Glutamatergic neuron (in vitro differentiated cells): ENCODE measurements at regions not wholly inside any gene's neighbourhood (a gene's known extent, or its start where the extent isn't known, plus 50 kb on each side); places are given as distances from the start of the nearest gene placed in this dataset.

Experiments used
- DNase-seq: peaks from one replicate; pipeline ENCODE4 v3.0.0; 2022
- H3K27ac Mint-ChIP-seq: one replicate; pipeline ENCODE4 v1.8.0; 2020; ENCODE audit warnings: mild to moderate bottlenecking, mixed read lengths, inconsistent platforms; ENCODE audit not compliant: unreplicated experiment
- H3K27me3 Mint-ChIP-seq: one replicate; pipeline ENCODE4 v1.8.0; 2020; ENCODE audit warnings: mild to moderate bottlenecking, moderate library complexity, mixed read lengths, inconsistent platforms; ENCODE audit not compliant: unreplicated experiment
- H3K36me3 Mint-ChIP-seq: one replicate; pipeline ENCODE4 v1.8.0; 2020; ENCODE audit warnings: mild to moderate bottlenecking, mixed read lengths, inconsistent platforms; ENCODE audit not compliant: unreplicated experiment
- H3K4me1 Mint-ChIP-seq: one replicate; pipeline ENCODE4 v1.8.0; 2020; ENCODE audit warnings: mild to moderate bottlenecking, low read depth, mixed read lengths, inconsistent platforms; ENCODE audit not compliant: unreplicated experiment
- H3K4me3 Mint-ChIP-seq: one replicate; pipeline ENCODE4 v1.8.0; 2020; ENCODE audit warnings: mild to moderate bottlenecking, mixed read lengths, inconsistent platforms; ENCODE audit not compliant: unreplicated experiment
- H3K9me3 Mint-ChIP-seq: one replicate; pipeline ENCODE4 v1.8.0; 2020; ENCODE audit warnings: mild to moderate bottlenecking, moderate library complexity, mixed read lengths, inconsistent platforms; ENCODE audit not compliant: unreplicated experiment
- TF ChIP-seq, protein P1 (sequence below): fragments of 200-600 bp; sonication (generic); IDR thresholded peaks from one replicate; pipeline ENCODE4 v1.5.0; 2021; ENCODE audit not compliant: partially characterized antibody, unreplicated experiment

DNA sequence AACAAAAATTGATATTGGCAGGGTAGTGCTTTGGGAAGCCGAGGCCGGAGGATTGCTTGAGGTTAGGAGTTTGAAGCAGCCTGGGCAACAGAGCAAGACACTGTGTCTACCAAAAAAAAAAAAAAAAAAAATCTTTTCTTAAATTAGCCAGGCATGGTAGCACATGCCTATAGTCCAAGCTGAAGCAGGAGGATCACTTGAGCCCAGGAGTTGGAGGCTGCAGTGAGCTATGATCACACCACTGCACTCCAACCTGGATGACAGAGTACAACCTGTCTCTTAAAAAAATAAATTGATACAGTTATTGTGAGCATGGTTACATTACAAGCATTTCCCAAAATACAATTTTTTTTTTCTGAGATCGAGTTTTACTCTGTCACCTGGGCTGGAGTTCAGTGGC, 59.4 kb upstream of the SVIL start:
- Mint-ChIP-seq H3K9me3 (peaks cover 6% of the 10 kb centered on the region), H3K27me3 (peaks cover 7% of the 10 kb centered on the region), H3K27ac (peak overlapping the region; percentile 66), H3K36me3 (no peaks in the 10 kb centered on the region), H3K4me1 (peaks cover 37% of the 10 kb centered on the region), H3K4me3 (peak overlapping the region; percentile 60)
- no peak for DNase-seq
- TF ChIP-seq, protein P1, sequence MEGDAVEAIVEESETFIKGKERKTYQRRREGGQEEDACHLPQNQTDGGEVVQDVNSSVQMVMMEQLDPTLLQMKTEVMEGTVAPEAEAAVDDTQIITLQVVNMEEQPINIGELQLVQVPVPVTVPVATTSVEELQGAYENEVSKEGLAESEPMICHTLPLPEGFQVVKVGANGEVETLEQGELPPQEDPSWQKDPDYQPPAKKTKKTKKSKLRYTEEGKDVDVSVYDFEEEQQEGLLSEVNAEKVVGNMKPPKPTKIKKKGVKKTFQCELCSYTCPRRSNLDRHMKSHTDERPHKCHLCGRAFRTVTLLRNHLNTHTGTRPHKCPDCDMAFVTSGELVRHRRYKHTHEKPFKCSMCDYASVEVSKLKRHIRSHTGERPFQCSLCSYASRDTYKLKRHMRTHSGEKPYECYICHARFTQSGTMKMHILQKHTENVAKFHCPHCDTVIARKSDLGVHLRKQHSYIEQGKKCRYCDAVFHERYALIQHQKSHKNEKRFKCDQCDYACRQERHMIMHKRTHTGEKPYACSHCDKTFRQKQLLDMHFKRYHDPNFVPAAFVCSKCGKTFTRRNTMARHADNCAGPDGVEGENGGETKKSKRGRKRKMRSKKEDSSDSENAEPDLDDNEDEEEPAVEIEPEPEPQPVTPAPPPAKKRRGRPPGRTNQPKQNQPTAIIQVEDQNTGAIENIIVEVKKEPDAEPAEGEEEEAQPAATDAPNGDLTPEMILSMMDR = no peak

DNA sequence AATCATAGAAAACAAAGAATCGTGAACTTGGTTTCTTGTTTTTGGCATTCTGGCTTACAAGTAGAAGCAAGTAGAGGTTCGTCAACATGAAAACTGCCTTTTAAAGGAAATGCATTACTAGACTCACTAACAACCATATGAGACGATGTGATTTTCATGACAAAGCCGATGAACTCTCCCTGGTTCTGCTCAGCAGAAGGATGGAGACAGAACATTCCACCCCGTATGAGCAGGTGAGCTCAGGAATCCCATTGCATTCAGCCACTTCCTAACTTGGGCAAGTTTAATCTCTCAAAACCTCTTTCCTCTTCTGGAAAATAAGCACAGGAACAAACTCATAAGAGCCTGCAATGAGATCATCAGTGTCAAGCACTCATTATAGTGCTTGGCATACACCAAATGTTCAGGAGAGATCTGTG, 57.4 kb upstream of the SVIL start:
- H3K27ac Mint-ChIP-seq = peak overlapping the region; percentile 89
- peaks cover 7% of the 10 kb centered on the region for H3K27me3 Mint-ChIP-seq
- H3K4me1 Mint-ChIP-seq = peaks cover 48% of the 10 kb centered on the region
- peak overlapping the region; percentile 58 for H3K4me3 Mint-ChIP-seq
- TF ChIP-seq, protein P1 = no peak
- DNase-seq = no peak
- peaks cover 6% of the 10 kb centered on the region for H3K9me3 Mint-ChIP-seq
- no peaks in the 10 kb centered on the region for H3K36me3 Mint-ChIP-seq

DNA sequence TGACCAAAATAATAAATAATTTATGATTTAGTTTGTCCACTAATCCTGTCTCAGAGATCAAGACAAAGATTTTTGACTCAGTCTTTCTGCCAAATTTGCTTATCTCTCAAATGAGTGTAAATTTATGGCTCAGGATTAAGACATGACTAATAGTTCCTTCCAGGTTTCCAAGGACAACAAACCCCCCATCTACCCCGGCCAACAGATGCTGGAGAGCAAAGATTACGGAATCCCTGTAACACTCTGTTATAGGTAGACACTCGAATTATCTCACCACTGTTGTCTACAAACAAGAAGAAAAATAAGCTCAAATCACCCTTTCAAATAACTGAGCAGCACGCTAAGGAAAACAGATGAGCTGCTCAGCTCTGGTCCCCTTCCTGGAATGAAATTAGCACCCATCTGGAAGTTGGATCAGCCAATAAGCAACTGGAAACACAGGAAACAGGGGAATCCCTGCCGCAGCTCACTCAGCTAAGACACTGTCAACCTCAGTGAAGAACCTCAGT, 56.8 kb upstream of the SVIL start:
- peaks cover 53% of the 10 kb centered on the region for H3K4me1 Mint-ChIP-seq
- peaks cover 6% of the 10 kb centered on the region for H3K9me3 Mint-ChIP-seq
- H3K36me3 Mint-ChIP-seq = no peaks in the 10 kb centered on the region
- peaks cover 7% of the 10 kb centered on the region for H3K27me3 Mint-ChIP-seq
- peak overlapping the region; percentile 9 for H3K4me3 Mint-ChIP-seq
- peak overlapping the region; percentile 89 for H3K27ac Mint-ChIP-seq
- no peak for DNase-seq
- TF ChIP-seq, protein P1 = no peak

DNA sequence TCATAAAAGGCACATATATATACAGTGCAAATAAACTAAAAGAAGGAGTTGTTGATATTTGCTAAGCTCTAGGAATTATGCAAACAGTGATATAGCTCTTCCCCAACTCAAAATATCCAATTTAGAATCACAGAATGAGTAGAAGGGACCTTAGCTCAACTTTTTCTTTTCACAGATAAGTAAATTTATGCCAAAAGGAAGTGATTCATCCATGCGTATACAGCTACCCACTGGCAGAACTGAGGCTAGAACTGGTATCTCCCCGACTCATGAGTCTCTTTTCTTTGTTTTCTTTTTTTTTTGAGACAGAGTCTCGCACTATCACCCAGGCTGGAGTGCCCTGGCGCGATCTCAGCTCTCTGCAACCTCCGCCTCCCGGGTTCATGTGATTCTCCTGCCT, 54.2 kb upstream of the SVIL start:
- no peak for DNase-seq
- Mint-ChIP-seq H3K9me3 (peaks cover 4% of the 10 kb centered on the region), H3K27me3 (peaks cover 3% of the 10 kb centered on the region), H3K4me3 (no peak overlapping the region), H3K27ac (no peak overlapping the region), H3K36me3 (peaks cover 2% of the 10 kb centered on the region), H3K4me1 (peaks cover 58% of the 10 kb centered on the region)
- TF ChIP-seq, protein P1 = no peak

DNA sequence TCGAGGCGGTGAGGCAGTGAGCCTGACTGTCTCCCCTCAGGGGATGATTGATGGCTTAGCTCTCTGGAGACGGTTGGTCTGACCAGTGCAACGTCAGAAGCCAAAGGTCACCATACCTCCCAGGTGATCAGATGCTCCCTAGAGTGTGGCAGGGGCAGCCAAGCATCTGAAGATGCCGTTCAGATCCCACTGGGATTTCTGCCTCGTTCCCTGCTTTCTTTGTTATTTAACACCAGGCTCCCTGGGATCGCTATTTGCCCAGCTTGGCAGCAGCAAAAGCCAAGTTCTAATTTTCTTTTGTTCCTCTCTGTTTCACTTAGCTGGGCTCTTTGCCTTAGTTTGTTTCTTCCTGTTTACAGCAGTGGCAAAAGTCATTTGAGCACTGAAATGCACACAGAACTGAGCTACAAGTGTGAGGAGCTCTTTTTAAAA, 53.5 kb upstream of the SVIL start:
- no peaks in the 10 kb centered on the region for H3K9me3 Mint-ChIP-seq
- peak overlapping the region; percentile 63 for H3K4me3 Mint-ChIP-seq
- TF ChIP-seq, protein P1 = no peak
- H3K27me3 Mint-ChIP-seq = peaks cover 3% of the 10 kb centered on the region
- H3K36me3 Mint-ChIP-seq = peaks cover 10% of the 10 kb centered on the region
- peak; percentile 67 for DNase-seq
- H3K27ac Mint-ChIP-seq = peak overlapping the region; percentile 80
- peaks cover 50% of the 10 kb centered on the region for H3K4me1 Mint-ChIP-seq
